ENCODE measurements at regions not wholly inside any gene's neighbourhood (a gene's known extent, or its start where the extent isn't known, plus 50 kb on each side); places are given as distances from the start of the nearest gene placed in this dataset.

- TF ChIP-seq, protein P1, sequence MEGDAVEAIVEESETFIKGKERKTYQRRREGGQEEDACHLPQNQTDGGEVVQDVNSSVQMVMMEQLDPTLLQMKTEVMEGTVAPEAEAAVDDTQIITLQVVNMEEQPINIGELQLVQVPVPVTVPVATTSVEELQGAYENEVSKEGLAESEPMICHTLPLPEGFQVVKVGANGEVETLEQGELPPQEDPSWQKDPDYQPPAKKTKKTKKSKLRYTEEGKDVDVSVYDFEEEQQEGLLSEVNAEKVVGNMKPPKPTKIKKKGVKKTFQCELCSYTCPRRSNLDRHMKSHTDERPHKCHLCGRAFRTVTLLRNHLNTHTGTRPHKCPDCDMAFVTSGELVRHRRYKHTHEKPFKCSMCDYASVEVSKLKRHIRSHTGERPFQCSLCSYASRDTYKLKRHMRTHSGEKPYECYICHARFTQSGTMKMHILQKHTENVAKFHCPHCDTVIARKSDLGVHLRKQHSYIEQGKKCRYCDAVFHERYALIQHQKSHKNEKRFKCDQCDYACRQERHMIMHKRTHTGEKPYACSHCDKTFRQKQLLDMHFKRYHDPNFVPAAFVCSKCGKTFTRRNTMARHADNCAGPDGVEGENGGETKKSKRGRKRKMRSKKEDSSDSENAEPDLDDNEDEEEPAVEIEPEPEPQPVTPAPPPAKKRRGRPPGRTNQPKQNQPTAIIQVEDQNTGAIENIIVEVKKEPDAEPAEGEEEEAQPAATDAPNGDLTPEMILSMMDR (IDR thresholded peaks at IDR 0.05) = no peak
- TF ChIP-seq EP300 (IDR thresholded peaks at IDR 0.05) (no peak), POLR2A (IDR thresholded peaks at IDR 0.05) (no peak), POLR2AphosphoS5 (IDR thresholded peaks at IDR 0.05) (no peak)
These were observed 345.3 kb downstream of the TSN start for GRCh38 chr2:122100756-122101155.
